A549 (cell line): ENCODE measurements at regions not wholly inside any gene's neighbourhood (a gene's known extent, or its start where the extent isn't known, plus 50 kb on each side); places are given as distances from the start of the nearest gene placed in this dataset.

Source experiments
- ATAC-seq, 2 experiments: fragments of 200-7000 bp in 1 of 2; fragments of >200 bp in 1 of 2; cut with Nextera tagmentation in 1 of 2; cut with Tn5 transposase in 1 of 2; 3 replicates each; pipeline versions ENCODE4 v1.8.0 to v1.9.1; 2018 to 2020; ENCODE audit warnings: mild to moderate bottlenecking in 1 of 2, moderate library complexity in 1 of 2
- CTCF ChIA-PET: fragments of 300-600 bp; sonication (Branson Sonifier 250); formaldehyde crosslinking; extraction: SDS; loops from one replicate; lab custom pipeline; 2021; ENCODE audit warnings: antibody characterized with exemption, inconsistent platforms; lab: Yijun Ruan, JAX
- POLR2A ChIA-PET: fragments of 350-600 bp; formaldehyde crosslinking; extraction: SDS; loops from one replicate; lab custom pipeline; 2021; ENCODE audit warnings: antibody characterized with exemption, inconsistent platforms; lab: Yijun Ruan, JAX
- DNase-seq, 2 experiments: peaks; one replicate each; pipeline versions ENCODE4 v3.0.0 to v3.0.0-alpha.2; 2011 to 2016; ENCODE audit warnings: low read depth in 1 of 2, low spot score in 1 of 2
- FAIRE-seq: peaks from 2 replicates; lab custom pipeline; 2011; peaks lifted over from hg19 to GRCh38; lab: Jason Lieb, UNC
- H3K27ac ChIP-seq, 2 experiments: fragments of >200 bp; sonication (Bioruptor Twin); formaldehyde crosslinking; 3 replicates each; pipeline ENCODE4 v1.5.1; 2016 to 2017
- H3K4me1 ChIP-seq: fragments of >200 bp; sonication (Bioruptor Twin); formaldehyde crosslinking; 3 replicates; pipeline ENCODE4 v1.6.1; 2016
- H3K4me2 ChIP-seq: fragments of >200 bp; sonication (Bioruptor Twin); formaldehyde crosslinking; 3 replicates; pipeline ENCODE4 v1.6.1; 2016
- H3K4me3 ChIP-seq: fragments of >200 bp; sonication (Bioruptor Twin); formaldehyde crosslinking; 3 replicates; pipeline ENCODE4 v1.5.1; 2016
- H3K9me3 ChIP-seq: fragments of >200 bp; sonication (Bioruptor Twin); formaldehyde crosslinking; 3 replicates; pipeline ENCODE4 v1.6.1; 2016
- E2F6 ChIP-seq: IDR thresholded peaks from 2 replicates; pipeline ENCODE4 v1.6.1; 2012; ENCODE audit warnings: low read depth, borderline replicate concordance
- EHMT2 ChIP-seq: fragments of 200-600 bp; sonication (generic); IDR thresholded peaks from 2 replicates; pipeline ENCODE4 v1.6.1; 2016; ENCODE audit warnings: antibody characterized with exemption, low read depth, mild to moderate bottlenecking, moderate library complexity
- FOSL2 ChIP-seq, 2 experiments: fragments of 450-650 bp in 1 of 2; fragments of >200 bp in 1 of 2; sonication (Bioruptor Twin) in 1 of 2; formaldehyde crosslinking; IDR thresholded peaks; 2 replicates each; pipeline versions ENCODE4 v1.5.0 to v1.6.1; 2016 to 2020; ENCODE audit warnings: mild to moderate bottlenecking in 1 of 2, moderate library complexity in 1 of 2
- FOXS1 ChIP-seq: fragments of 250-450 bp; sonication (Bioruptor Pico); IDR thresholded peaks from 2 replicates; pipeline ENCODE4 v1.5.0; 2020; ENCODE audit warnings: mild to moderate bottlenecking, moderate library complexity
- GATA3 ChIP-seq: IDR thresholded peaks from 2 replicates; pipeline ENCODE4 v1.6.1; 2012; ENCODE audit warnings: borderline replicate concordance
- HOXA7 ChIP-seq: fragments of 250-450 bp; sonication (Bioruptor Pico); IDR thresholded peaks from 2 replicates; pipeline ENCODE4 v1.5.0; 2020; ENCODE audit warnings: mild to moderate bottlenecking, moderate library complexity
- HOXB13 ChIP-seq: fragments of 250-450 bp; sonication (Bioruptor Pico); IDR thresholded peaks from 2 replicates; pipeline ENCODE4 v1.5.0; 2020; ENCODE audit warnings: low read depth, mild to moderate bottlenecking, moderate library complexity
- HOXB5 ChIP-seq: fragments of 250-450 bp; sonication (Bioruptor Pico); IDR thresholded peaks from 2 replicates; pipeline ENCODE4 v1.5.0; 2020; ENCODE audit warnings: mild to moderate bottlenecking, moderate library complexity
- JUNB ChIP-seq: fragments of >200 bp; sonication (Bioruptor Twin); formaldehyde crosslinking; IDR thresholded peaks from 2 replicates; pipeline ENCODE4 v1.6.1; 2016
- MYC ChIP-seq: IDR thresholded peaks from 2 replicates; pipeline ENCODE4 v1.6.1; 2012; ENCODE audit warnings: mild to moderate bottlenecking, inconsistent platforms, low read length, improper control_type of control experiment, borderline replicate concordance
- POLR2A ChIP-seq: IDR thresholded peaks from 2 replicates; pipeline ENCODE4 v1.6.1; 2012; ENCODE audit warnings: mild to moderate bottlenecking, low read length
- POLR2AphosphoS2 ChIP-seq: conservative IDR thresholded peaks from 2 replicates; pipeline ENCODE4 v1.6.1; 2012; ENCODE audit warnings: low read length, improper control_type of control experiment, inconsistent platforms
- RAD21 ChIP-seq, 2 experiments: fragments of >200 bp in 1 of 2; sonication (Bioruptor Twin) in 1 of 2; formaldehyde crosslinking in 1 of 2; IDR thresholded peaks in 1 of 2; conservative IDR thresholded peaks in 1 of 2; 2 replicates in 1 of 2; 3 replicates in 1 of 2; pipeline ENCODE4 v1.6.1; 2012 to 2018; ENCODE audit warnings: inconsistent platforms in 1 of 2
- RCOR1 ChIP-seq: fragments of 150-350 bp; IDR thresholded peaks from 2 replicates; pipeline ENCODE4 v1.6.1; 2014; ENCODE audit warnings: antibody characterized with exemption, low read length, low read depth
- RFX5 ChIP-seq: fragments of 450-650 bp; IDR thresholded peaks from 2 replicates; pipeline ENCODE4 v1.7.1; 2014; ENCODE audit warnings: antibody characterized with exemption, mild to moderate bottlenecking, moderate library complexity
- SMC3 ChIP-seq: fragments of >200 bp; sonication (Bioruptor Twin); formaldehyde crosslinking; IDR thresholded peaks from 3 replicates; pipeline ENCODE4 v1.6.1; 2018; ENCODE audit warnings: inconsistent platforms
- USF2 ChIP-seq: fragments of 450-650 bp; IDR thresholded peaks from 2 replicates; pipeline ENCODE4 v1.6.1; 2014; ENCODE audit warnings: antibody characterized with exemption
- WGBS: methylation state at CpG from one replicate; pipeline ENCODE4 v1.1.6; 2017; ENCODE audit errors: missing lambda C conversion rate; 5-methylcytosine and 5-hydroxymethylcytosine counted together
- TF ChIP-seq, protein P1 (sequence below): fragments of >200 bp; sonication (Bioruptor Twin); formaldehyde crosslinking; IDR thresholded peaks from 2 replicates; pipeline ENCODE4 v1.6.1; 2016
- TF ChIP-seq, protein P2 (sequence below): fragments of >200 bp; sonication (Bioruptor Twin); formaldehyde crosslinking; IDR thresholded peaks from 3 replicates; pipeline ENCODE4 v1.5.1; 2016

DNA sequence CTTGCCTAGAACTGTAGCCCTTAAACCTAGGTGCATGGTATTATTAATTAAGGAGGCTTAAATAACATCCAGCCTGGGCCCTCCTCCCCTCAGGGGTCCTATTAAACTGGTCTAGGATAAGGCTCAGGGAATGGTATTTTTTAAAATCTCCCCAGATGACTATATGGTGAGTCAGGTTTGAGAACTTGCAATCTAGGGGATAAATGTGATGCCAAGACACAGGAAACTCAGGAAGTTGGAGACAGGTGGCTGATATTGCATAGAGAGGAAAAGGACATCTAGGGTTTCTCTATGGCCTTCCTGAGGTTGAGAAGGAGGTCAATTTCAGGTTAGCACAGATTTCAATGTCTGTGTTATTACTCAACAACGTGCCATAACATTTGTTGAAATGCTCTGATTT lies 581.0 kb downstream of the TLE1 start:
- ATAC-seq: no peak
- DNase-seq: no peak
- CTCF ChIA-PET: no interaction called here
- POLR2A ChIA-PET: no interaction called here
- no peak for FAIRE-seq
- H3K9me3 ChIP-seq: no peaks in the 10 kb centered on the region
- no peak overlapping the region for H3K4me3 ChIP-seq
- H3K4me2 ChIP-seq: peak overlapping the region; percentile 4; the same call in 1 of the 3 replicates
- 33% methylated on average over 1 of the region's 1 CpG for WGBS
- no peak overlapping the region for H3K27ac ChIP-seq
- H3K4me1 ChIP-seq: peaks cover 14% of the 10 kb centered on the region; the same call in 2 of the 3 replicates
- TF ChIP-seq JUNB: no peak
- no peak for TF ChIP-seq EHMT2
- TF ChIP-seq MYC: no peak
- TF ChIP-seq RAD21 (conservative IDR thresholded peaks at IDR 0.05 in 1 of 2, IDR thresholded peaks at IDR 0.05 in 1 of 2): no peak
- TF ChIP-seq HOXB13 (CRISPR knock-in tag): no peak
- no peak for TF ChIP-seq GATA3
- TF ChIP-seq USF2: no peak
- no peak for TF ChIP-seq E2F6
- no peak for TF ChIP-seq RCOR1
- TF ChIP-seq FOXS1: no peak
- no peak for TF ChIP-seq RFX5
- TF ChIP-seq, protein P1, sequence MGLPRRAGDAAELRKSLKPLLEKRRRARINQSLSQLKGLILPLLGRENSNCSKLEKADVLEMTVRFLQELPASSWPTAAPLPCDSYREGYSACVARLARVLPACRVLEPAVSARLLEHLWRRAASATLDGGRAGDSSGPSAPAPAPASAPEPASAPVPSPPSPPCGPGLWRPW: no peak
- TF ChIP-seq POLR2AphosphoS2: no peak
- no peak for TF ChIP-seq FOSL2 (IDR thresholded peaks at IDR 0.05)
- TF ChIP-seq FOSL2 (CRISPR knock-in tag; IDR thresholded peaks at IDR 0.05): no peak
- TF ChIP-seq HOXB5 (CRISPR knock-in tag): no peak
- no peak for TF ChIP-seq POLR2A
- TF ChIP-seq, all 56 proteins: peak for 0

DNA sequence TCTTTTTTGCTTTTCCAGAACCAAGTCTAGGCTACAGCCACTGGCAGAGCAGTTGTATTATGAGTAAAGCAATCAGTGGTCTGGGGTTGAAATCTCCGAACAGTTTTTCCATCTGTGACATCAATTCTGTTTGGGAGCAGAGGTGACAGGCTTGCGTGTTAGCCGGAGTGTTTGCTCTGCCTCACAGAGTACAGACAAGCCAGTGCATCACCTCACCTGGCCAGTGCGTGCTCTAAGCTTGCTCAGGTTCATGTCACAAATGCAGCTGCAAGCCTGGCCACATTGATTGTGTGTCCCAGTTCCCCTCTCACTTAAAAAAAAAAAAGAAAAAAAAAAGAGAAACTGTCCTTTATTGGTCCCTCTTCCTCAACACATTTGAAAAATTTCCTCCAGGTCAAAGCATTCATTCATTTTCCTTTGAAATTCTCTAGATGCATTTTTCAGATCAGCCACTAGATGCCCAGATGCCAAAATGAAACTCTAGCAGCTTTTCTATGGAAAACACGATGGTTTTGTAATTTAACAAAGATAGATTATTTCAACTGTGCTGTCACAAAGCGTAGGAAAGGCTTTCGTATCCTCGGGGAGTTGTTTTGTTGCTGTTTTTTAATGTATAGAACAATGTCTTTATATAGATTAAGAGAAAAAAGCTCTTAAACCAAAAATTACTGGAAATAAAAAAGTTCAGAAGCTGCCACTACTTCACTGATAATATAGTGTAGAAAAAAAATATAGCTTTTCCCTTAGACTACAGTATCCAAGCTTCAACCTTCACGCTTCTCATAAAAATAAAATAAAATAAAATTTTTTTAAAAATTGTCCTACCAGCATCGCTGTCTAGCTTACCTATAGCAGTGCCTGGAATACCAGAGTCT lies 585.5 kb downstream of the TLE1 start:
- no peak for DNase-seq
- CTCF ChIA-PET: interaction anchor here (0.6 to 3.5 kb wide), 14 partner anchors 9 to 1568 kb away, joined by 3 to 23 read pairs (median 4); no protein-coding TSS in a partner anchor
- H3K4me2 ChIP-seq: peak overlapping the region; percentile 56
- FAIRE-seq: peak; percentile 76
- TF ChIP-seq RAD21 (conservative IDR thresholded peaks at IDR 0.05 in 1 of 2, IDR thresholded peaks at IDR 0.05 in 1 of 2) (peak; percentile 46 to 54; a peak in 4 of 5 replicates), HOXA7 (CRISPR knock-in tag) (no peak), SMC3 (peak; percentile 47)
- TF ChIP-seq, protein P2, sequence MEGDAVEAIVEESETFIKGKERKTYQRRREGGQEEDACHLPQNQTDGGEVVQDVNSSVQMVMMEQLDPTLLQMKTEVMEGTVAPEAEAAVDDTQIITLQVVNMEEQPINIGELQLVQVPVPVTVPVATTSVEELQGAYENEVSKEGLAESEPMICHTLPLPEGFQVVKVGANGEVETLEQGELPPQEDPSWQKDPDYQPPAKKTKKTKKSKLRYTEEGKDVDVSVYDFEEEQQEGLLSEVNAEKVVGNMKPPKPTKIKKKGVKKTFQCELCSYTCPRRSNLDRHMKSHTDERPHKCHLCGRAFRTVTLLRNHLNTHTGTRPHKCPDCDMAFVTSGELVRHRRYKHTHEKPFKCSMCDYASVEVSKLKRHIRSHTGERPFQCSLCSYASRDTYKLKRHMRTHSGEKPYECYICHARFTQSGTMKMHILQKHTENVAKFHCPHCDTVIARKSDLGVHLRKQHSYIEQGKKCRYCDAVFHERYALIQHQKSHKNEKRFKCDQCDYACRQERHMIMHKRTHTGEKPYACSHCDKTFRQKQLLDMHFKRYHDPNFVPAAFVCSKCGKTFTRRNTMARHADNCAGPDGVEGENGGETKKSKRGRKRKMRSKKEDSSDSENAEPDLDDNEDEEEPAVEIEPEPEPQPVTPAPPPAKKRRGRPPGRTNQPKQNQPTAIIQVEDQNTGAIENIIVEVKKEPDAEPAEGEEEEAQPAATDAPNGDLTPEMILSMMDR: peak; percentile 36
- POLR2A ChIA-PET: interaction anchor here (0.6 kb wide), 1 partner anchor 259 kb away, joined by 6 read pairs; no protein-coding TSS in a partner anchor
- 51% methylated on average over 10 of the region's 10 CpGs for WGBS
- peaks cover 12% of the 10 kb centered on the region; the same call in 2 of the 3 replicates for H3K4me1 ChIP-seq
- H3K9me3 ChIP-seq: no peaks in the 10 kb centered on the region
- ATAC-seq: peak; percentile 19 to 42; a peak in 2 of 6 replicates
- 0 out of 6 replicates have a peak overlapping the region, but pooled peaks of 1 of the 2 experiments have one; percentile 25 for H3K27ac ChIP-seq
- H3K4me3 ChIP-seq: no peak overlapping the region
